ENCODE measurements at regions not wholly inside any gene's neighbourhood (a gene's known extent, or its start where the extent isn't known, plus 50 kb on each side); places are given as distances from the start of the nearest gene placed in this dataset.

DNA sequence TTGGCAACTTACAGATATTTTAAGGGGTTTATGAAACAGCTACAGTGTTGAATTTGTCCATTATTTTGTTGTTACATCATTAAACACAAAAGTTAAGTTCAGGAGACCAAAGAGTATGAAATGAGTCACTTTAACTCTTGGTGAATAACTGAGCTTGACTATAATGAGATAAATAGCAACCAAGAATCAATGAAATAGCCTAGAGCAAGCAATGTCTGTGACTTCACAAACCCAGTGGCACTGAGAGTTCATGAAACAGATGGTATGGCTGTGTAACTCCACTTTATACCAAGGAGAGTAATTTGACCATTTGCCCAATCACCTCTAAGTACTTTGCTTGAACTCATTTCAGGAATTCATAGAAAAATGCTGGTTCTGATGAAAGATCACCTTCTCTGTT lies 169.6 kb upstream of the GADL1 start:
- Histone ChIP-seq H3K4me1 (no peaks in the 10 kb centered on the region), H3K36me3 (no peaks in the 10 kb centered on the region), H3K4me3 (no peak overlapping the region), H3K27me3 (no peaks in the 10 kb centered on the region), H3K27ac (no peak overlapping the region), H3K9me3 (peaks cover 0 to 6% (median 2%) of the 10 kb centered on the region in 4 donors)
- no peak for DNase-seq
- TF ChIP-seq EP300 (IDR thresholded peaks at IDR 0.05) (no peak), POLR2AphosphoS5 (IDR thresholded peaks at IDR 0.05) (no peak), POLR2A (IDR thresholded peaks at IDR 0.05) (no peak)
- TF ChIP-seq, protein P1, sequence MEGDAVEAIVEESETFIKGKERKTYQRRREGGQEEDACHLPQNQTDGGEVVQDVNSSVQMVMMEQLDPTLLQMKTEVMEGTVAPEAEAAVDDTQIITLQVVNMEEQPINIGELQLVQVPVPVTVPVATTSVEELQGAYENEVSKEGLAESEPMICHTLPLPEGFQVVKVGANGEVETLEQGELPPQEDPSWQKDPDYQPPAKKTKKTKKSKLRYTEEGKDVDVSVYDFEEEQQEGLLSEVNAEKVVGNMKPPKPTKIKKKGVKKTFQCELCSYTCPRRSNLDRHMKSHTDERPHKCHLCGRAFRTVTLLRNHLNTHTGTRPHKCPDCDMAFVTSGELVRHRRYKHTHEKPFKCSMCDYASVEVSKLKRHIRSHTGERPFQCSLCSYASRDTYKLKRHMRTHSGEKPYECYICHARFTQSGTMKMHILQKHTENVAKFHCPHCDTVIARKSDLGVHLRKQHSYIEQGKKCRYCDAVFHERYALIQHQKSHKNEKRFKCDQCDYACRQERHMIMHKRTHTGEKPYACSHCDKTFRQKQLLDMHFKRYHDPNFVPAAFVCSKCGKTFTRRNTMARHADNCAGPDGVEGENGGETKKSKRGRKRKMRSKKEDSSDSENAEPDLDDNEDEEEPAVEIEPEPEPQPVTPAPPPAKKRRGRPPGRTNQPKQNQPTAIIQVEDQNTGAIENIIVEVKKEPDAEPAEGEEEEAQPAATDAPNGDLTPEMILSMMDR (IDR thresholded peaks at IDR 0.05), result no peak
- intact Hi-C loops (cut with DNase I; ENCODE audit: low total_unique reads), result no loop called here

DNA sequence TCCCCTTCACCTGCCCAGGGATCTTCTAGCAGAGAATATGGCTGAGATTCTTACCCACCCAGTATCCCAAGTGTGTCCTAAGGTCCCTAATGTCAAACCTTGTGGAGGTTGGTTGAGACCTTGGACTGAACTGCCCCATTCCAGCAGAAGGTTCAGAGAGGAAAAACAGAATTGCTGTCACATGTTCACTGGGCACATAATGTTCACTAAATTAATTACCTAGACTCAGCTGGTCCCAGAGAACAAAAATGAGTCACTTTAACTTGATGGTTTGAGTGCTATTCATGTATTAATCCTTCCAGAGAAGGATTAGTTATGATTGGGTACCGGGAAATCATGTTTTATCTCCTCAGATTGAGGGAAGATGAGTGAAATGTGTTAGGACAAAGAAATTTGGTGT lies 171.3 kb upstream of the GADL1 start:
- Histone ChIP-seq H3K27ac (no peak overlapping the region), H3K4me3 (no peak overlapping the region), H3K36me3 (no peaks in the 10 kb centered on the region), H3K27me3 (no peaks in the 10 kb centered on the region), H3K4me1 (no peaks in the 10 kb centered on the region), H3K9me3 (no peaks in the 10 kb centered on the region)
- TF ChIP-seq, protein P1 (IDR thresholded peaks at IDR 0.05), result no peak
- TF ChIP-seq EP300 (IDR thresholded peaks at IDR 0.05) (no peak), POLR2A (IDR thresholded peaks at IDR 0.05) (no peak), POLR2AphosphoS5 (IDR thresholded peaks at IDR 0.05) (no peak)
- DNase-seq, result no peak
- intact Hi-C loops (cut with DNase I; ENCODE audit: low total_unique reads), result no loop called here
- 70 to 95% (median 88%) methylated on average over 1 of the region's 1 CpG for WGBS, 5 donors

DNA sequence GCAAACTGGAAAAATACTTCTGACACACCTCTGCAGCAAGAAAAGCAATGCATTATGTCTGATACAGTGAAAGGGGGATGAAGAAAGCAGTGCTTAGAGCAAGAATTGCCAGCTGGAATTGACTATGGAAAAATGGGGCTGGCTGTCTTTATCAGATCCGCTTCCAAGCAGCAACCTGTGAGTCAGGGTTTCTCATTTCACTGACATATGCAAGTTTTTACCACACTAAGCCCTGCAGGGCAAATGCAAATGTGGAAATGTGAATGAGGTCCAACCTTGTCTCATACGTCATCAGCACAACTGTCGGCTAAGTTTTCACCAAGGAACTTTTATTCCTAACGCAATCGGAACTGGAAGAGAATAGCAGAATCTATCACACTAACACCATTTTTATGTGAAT lies 172.5 kb upstream of the GADL1 start:
- peak in 1 of 2 donors; percentile 60 for DNase-seq
- Histone ChIP-seq H3K36me3 (no peaks in the 10 kb centered on the region), H3K4me3 (no peak overlapping the region), H3K4me1 (no peaks in the 10 kb centered on the region), H3K27me3 (no peaks in the 10 kb centered on the region), H3K9me3 (no peaks in the 10 kb centered on the region), H3K27ac (no peak overlapping the region)
- WGBS, 5 donors, result 50 to 64% (median 59%) methylated on average over 5 of the region's 5 CpGs
- TF ChIP-seq POLR2AphosphoS5 (IDR thresholded peaks at IDR 0.05) (no peak), EP300 (IDR thresholded peaks at IDR 0.05) (no peak), POLR2A (IDR thresholded peaks at IDR 0.05) (no peak)
- TF ChIP-seq, protein P1 (IDR thresholded peaks at IDR 0.05), result no peak
- intact Hi-C loops (cut with DNase I; ENCODE audit: low total_unique reads), result no loop called here

DNA sequence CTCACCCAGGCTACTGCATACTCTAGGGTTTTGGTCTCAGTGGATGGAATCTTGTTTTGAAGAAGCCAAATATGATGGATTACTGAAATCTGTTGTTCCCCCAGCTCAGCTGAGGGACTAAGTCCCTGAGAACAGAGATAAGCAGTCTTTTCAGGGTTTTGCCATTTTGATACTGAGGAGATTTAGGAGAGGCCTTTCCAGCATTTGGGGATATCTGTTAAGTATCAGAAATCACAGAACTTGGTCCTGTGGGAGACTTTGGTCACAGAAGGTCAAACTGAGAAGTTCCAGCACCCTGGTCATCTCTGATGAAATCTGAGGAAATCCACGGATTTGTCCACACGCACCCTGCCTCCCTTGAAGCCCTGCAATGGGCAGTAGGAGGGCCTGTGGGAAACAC lies 181.0 kb upstream of the GADL1 start:
- Histone ChIP-seq H3K36me3 (no peaks in the 10 kb centered on the region), H3K27me3 (no peaks in the 10 kb centered on the region), H3K9me3 (no peaks in the 10 kb centered on the region), H3K4me3 (no peak overlapping the region), H3K27ac (no peak overlapping the region), H3K4me1 (no peaks in the 10 kb centered on the region)
- TF ChIP-seq EP300 (IDR thresholded peaks at IDR 0.05), result no peak
- TF ChIP-seq POLR2A (IDR thresholded peaks at IDR 0.05), result no peak
- TF ChIP-seq POLR2AphosphoS5 (IDR thresholded peaks at IDR 0.05), result no peak
- TF ChIP-seq, protein P1 (IDR thresholded peaks at IDR 0.05), result no peak
- intact Hi-C loops (cut with DNase I; ENCODE audit: low total_unique reads), result no loop called here
- no peak for DNase-seq
- WGBS, 5 donors, result 86 to 99% (median 95%) methylated on average over 1 to 2 of the region's 2 CpGs

Data from stomach (tissue), 8 donors.